Thoracic aorta (tissue), 2 donors: ENCODE measurements at regions not wholly inside any gene's neighbourhood (a gene's known extent, or its start where the extent isn't known, plus 50 kb on each side); places are given as distances from the start of the nearest gene placed in this dataset.

Experiments used
- ATAC-seq: fragments of 150-250 bp; one replicate; pipeline ENCODE4 v1.8.0; 2017; ENCODE audit warnings: low read depth; ENCODE audit not compliant: insufficient number of reproducible peaks, low FRiP score
- DNase-seq: peaks from one replicate; pipeline ENCODE4 v3.0.0-alpha.2; 2020; ENCODE audit warnings: low spot score
- H3K27ac ChIP-seq, 2 donors: fragments of 200-600 bp; sonication (generic); 1 replicate in 1 of 2; 2 replicates in 1 of 2; pipeline ENCODE4 v1.5.1; 2016; ENCODE audit warnings: mild to moderate bottlenecking in 2 of 2, moderate library complexity in 2 of 2
- H3K27me3 ChIP-seq: fragments of 200-600 bp; sonication (generic); replicated peaks from 2 replicates; pipeline ENCODE4 v1.6.0; 2016; ENCODE audit warnings: mild to moderate bottlenecking; ENCODE audit not compliant: insufficient read depth
- H3K36me3 ChIP-seq: fragments of 200-600 bp; sonication (generic); one replicate; pipeline ENCODE4 v1.5.1; 2016
- H3K4me1 ChIP-seq, 2 donors: fragments of 200-600 bp; sonication (generic); 1 replicate in 1 of 2; 2 replicates in 1 of 2; pipeline versions ENCODE4 v1.5.1 to v1.6.0; 2016; ENCODE audit warnings: low read depth in 2 of 2, mild to moderate bottlenecking in 1 of 2; ENCODE audit not compliant: control insufficient read depth in 1 of 2
- H3K4me3 ChIP-seq: fragments of 200-600 bp; sonication (generic); 2 replicates; pipeline ENCODE4 v1.5.1; 2016; ENCODE audit warnings: mild to moderate bottlenecking
- H3K9me3 ChIP-seq: fragments of 200-600 bp; sonication (generic); 2 replicates; pipeline ENCODE4 v1.5.1; 2016
- CTCF ChIP-seq: fragments of 200-600 bp; sonication (generic); IDR thresholded peaks from one replicate; pipeline ENCODE4 v1.5.1; 2019; ENCODE audit warnings: antibody characterized with exemption

- Histone ChIP-seq H3K4me1 (no peaks in the 10 kb centered on the region), H3K4me3 (no peak overlapping the region), H3K27ac (no peak overlapping the region), H3K9me3 (no peaks in the 10 kb centered on the region), H3K36me3 (no peaks in the 10 kb centered on the region), H3K27me3 (no peaks in the 10 kb centered on the region)
- DNase-seq (no peak), ATAC-seq (no peak)
- no peak for TF ChIP-seq CTCF
These were observed 821.8 kb downstream of the GALC start for GRCh38 chr14:87171141-87171540.

- Histone ChIP-seq H3K27me3 (no peaks in the 10 kb centered on the region), H3K36me3 (no peaks in the 10 kb centered on the region), H3K4me3 (no peak overlapping the region), H3K9me3 (no peaks in the 10 kb centered on the region), H3K27ac (no peak overlapping the region), H3K4me1 (no peaks in the 10 kb centered on the region)
- DNase-seq (no peak), ATAC-seq (no peak)
- TF ChIP-seq CTCF: no peak
These were observed 822.8 kb downstream of the GALC start for GRCh38 chr14:87170179-87170578.

GRCh38 chr14:87169362-87169761 is 823.6 kb downstream of the GALC start:
- no peaks in the 10 kb centered on the region for H3K27me3 ChIP-seq
- no peak overlapping the region for H3K27ac ChIP-seq
- no peak for ATAC-seq
- no peaks in the 10 kb centered on the region for H3K9me3 ChIP-seq
- H3K4me1 ChIP-seq: no peaks in the 10 kb centered on the region
- H3K4me3 ChIP-seq: no peak overlapping the region
- no peaks in the 10 kb centered on the region for H3K36me3 ChIP-seq
- TF ChIP-seq CTCF: no peak
- no peak for DNase-seq

GRCh38 chr14:87161502-87161901 is 831.5 kb downstream of the GALC start:
- Histone ChIP-seq H3K27me3 (no peaks in the 10 kb centered on the region), H3K36me3 (no peaks in the 10 kb centered on the region), H3K9me3 (no peaks in the 10 kb centered on the region), H3K27ac (no peak overlapping the region), H3K4me1 (no peaks in the 10 kb centered on the region), H3K4me3 (no peak overlapping the region)
- ATAC-seq (no peak), DNase-seq (no peak)
- no peak for TF ChIP-seq CTCF

GRCh38 chr14:87160989-87161388 is 832.0 kb downstream of the GALC start:
- no peak for ATAC-seq
- Histone ChIP-seq H3K9me3 (no peaks in the 10 kb centered on the region), H3K4me3 (no peak overlapping the region), H3K27ac (no peak overlapping the region), H3K27me3 (no peaks in the 10 kb centered on the region), H3K36me3 (no peaks in the 10 kb centered on the region), H3K4me1 (no peaks in the 10 kb centered on the region)
- no peak for TF ChIP-seq CTCF
- no peak for DNase-seq
